ENCODE measurements at regions not wholly inside any gene's neighbourhood (a gene's known extent, or its start where the extent isn't known, plus 50 kb on each side); places are given as distances from the start of the nearest gene placed in this dataset.

DNA sequence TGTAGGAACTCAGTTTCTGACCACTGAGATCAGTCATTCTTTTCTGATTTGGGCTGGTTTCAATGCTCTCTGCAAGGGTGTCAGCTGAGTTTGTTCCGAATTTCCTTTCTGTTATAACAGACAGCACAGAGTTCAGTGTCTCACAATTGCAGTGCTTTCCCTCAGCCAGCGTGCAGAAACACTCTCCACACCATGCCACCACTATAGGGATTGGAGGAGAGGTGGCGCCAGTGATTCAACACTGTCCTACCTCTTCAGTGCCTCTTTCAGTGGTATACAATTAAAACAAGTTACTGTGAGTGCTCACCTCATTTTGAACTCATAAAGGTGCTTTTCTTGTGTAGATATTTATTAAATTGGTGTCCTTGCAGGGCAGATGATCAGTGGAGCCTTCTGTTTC, 413.2 kb upstream of the CXorf51B start:
- Histone ChIP-seq H3K4me1 (ENCODE audit: control insufficient read depth, insufficient read depth, low read length) (no peaks in the 10 kb centered on the region), H3K9me3 (ENCODE audit: control insufficient read depth, insufficient read depth, low read depth, low read length) (no peaks in the 10 kb centered on the region), H3K27ac (ENCODE audit: extremely low read depth, low read depth, low read length) (no peak overlapping the region), H3K4me3 (ENCODE audit: low read depth, low read length) (no peak overlapping the region), H3K36me3 (ENCODE audit: control insufficient read depth in 2 of 2, insufficient read depth in 1 of 2, low read length in 2 of 2) (no peaks in the 10 kb centered on the region)
- CTCF ChIA-PET: no interaction called here
- no peak for TF ChIP-seq ZFP37 (tag by site-specific recombination; IDR thresholded peaks at IDR 0.05)
- no peak for TF ChIP-seq ZSCAN5A (tag by site-specific recombination; IDR thresholded peaks at IDR 0.05)
- TF ChIP-seq, protein P1, sequence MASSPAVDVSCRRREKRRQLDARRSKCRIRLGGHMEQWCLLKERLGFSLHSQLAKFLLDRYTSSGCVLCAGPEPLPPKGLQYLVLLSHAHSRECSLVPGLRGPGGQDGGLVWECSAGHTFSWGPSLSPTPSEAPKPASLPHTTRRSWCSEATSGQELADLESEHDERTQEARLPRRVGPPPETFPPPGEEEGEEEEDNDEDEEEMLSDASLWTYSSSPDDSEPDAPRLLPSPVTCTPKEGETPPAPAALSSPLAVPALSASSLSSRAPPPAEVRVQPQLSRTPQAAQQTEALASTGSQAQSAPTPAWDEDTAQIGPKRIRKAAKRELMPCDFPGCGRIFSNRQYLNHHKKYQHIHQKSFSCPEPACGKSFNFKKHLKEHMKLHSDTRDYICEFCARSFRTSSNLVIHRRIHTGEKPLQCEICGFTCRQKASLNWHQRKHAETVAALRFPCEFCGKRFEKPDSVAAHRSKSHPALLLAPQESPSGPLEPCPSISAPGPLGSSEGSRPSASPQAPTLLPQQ (tag by site-specific recombination; IDR thresholded peaks at IDR 0.05): no peak
- TF ChIP-seq ZNF18 (tag by site-specific recombination; IDR thresholded peaks at IDR 0.05): no peak
- TF ChIP-seq ZNF837 (tag by site-specific recombination; IDR thresholded peaks at IDR 0.05): no peak
- no peak for TF ChIP-seq ZNF155 (tag by site-specific recombination; IDR thresholded peaks at IDR 0.05)
- TF ChIP-seq ZNF24 (tag by site-specific recombination; IDR thresholded peaks at IDR 0.05): no peak
- TF ChIP-seq ZNF169 (tag by site-specific recombination; IDR thresholded peaks at IDR 0.05): no peak
- no peak for TF ChIP-seq ATF2 (tag by site-specific recombination; IDR thresholded peaks at IDR 0.05; ENCODE audit: low read depth)
- TF ChIP-seq ZNF335 (tag by site-specific recombination; conservative IDR thresholded peaks at IDR 0.05): no peak
- TF ChIP-seq, protein P2, sequence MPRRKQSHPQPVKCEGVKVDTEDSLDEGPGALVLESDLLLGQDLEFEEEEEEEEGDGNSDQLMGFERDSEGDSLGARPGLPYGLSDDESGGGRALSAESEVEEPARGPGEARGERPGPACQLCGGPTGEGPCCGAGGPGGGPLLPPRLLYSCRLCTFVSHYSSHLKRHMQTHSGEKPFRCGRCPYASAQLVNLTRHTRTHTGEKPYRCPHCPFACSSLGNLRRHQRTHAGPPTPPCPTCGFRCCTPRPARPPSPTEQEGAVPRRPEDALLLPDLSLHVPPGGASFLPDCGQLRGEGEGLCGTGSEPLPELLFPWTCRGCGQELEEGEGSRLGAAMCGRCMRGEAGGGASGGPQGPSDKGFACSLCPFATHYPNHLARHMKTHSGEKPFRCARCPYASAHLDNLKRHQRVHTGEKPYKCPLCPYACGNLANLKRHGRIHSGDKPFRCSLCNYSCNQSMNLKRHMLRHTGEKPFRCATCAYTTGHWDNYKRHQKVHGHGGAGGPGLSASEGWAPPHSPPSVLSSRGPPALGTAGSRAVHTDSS (tag by site-specific recombination; IDR thresholded peaks at IDR 0.05): no peak
- no peak for TF ChIP-seq PRDM4 (tag by site-specific recombination; IDR thresholded peaks at IDR 0.05)
- no peak for TF ChIP-seq ZNF624 (tag by site-specific recombination; IDR thresholded peaks at IDR 0.05)
- POLR2A ChIA-PET: no interaction called here

GRCh38 chrX:146409528-146409927, 400.0 kb upstream of the CXorf51B start:
- ChIA-PET POLR2A (no interaction called here), CTCF (no interaction called here)

More at GRCh38 chrX:146409528-146409927, 400.0 kb upstream of the CXorf51B start:
- Histone ChIP-seq H3K4me1 (ENCODE audit: control insufficient read depth, insufficient read depth, low read length) (no peaks in the 10 kb centered on the region), H3K9me3 (ENCODE audit: control insufficient read depth, insufficient read depth, low read depth, low read length) (no peaks in the 10 kb centered on the region), H3K4me3 (ENCODE audit: low read depth, low read length) (no peak overlapping the region), H3K27ac (ENCODE audit: extremely low read depth, low read depth, low read length) (no peak overlapping the region), H3K36me3 (ENCODE audit: control insufficient read depth in 2 of 2, insufficient read depth in 1 of 2, low read length in 2 of 2) (no peaks in the 10 kb centered on the region)
- TF ChIP-seq, protein P2 (tag by site-specific recombination; IDR thresholded peaks at IDR 0.05): no peak
- TF ChIP-seq ZNF10 (tag by site-specific recombination; IDR thresholded peaks at IDR 0.05) (no peak), ZNF561 (tag by site-specific recombination; IDR thresholded peaks at IDR 0.05; ENCODE audit: borderline replicate concordance) (no peak)
